ENCODE measurements at regions not wholly inside any gene's neighbourhood (a gene's known extent, or its start where the extent isn't known, plus 50 kb on each side); places are given as distances from the start of the nearest gene placed in this dataset.

DNA sequence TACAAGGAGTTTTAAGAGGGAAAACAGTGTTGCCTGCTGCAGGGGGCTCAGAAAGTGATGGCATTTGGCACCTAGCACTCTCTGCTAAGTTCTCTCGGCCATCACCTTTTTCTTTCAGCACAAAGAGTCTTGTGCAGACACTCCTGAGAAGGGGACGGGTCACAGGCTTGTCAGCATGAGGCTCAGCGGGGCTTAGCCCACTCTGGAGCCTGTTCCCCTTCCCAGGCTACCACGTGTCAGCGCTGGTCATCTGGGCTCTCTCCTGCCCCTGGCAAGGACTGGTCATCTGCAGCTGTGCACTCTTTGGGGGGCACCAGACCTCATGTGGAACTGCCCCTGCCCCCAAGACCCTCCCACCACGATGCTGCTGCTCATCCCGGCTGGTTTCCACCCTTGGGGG, 152.1 kb upstream of the MKI67 start:
- intact Hi-C loops (cut with micrococcal nuclease): no loop called here

DNA sequence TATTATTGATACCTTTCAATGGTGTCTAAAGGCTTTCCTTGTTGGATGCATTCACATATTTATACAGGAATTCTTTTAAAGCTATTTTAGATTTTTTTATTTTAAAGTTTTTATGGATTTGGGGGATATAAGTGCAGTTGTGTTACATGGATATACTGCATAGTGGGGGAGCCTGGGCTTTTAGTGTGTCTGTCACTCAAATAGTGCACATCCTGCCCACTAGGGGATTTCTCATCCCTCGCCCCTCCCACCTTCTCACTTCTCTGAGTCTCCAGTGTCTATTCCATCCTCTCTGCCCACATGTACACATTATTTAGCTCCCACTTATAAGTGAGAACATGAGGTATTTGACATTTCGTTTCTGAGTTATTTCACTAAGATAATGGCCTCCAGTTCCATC, 154.0 kb upstream of the MKI67 start:
- intact Hi-C loops (cut with micrococcal nuclease): no loop called here

DNA sequence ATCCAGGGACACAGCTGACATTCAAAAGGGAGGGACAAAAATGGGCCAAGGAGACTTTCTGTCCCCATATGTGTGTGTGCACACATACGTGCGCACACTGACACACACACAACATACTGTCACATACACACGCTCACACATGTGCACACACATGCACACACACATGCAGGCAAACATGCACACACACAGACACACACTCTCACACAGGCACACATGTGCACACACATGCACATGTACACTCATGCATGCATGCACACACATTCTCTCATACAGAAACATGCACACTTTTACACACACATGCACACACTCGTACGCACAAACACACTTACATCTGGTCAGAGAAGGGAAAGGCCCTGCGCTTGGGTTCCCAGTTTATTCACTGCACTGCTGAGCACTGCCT, 155.1 kb upstream of the MKI67 start:
- intact Hi-C loops (cut with micrococcal nuclease): no loop called here

DNA sequence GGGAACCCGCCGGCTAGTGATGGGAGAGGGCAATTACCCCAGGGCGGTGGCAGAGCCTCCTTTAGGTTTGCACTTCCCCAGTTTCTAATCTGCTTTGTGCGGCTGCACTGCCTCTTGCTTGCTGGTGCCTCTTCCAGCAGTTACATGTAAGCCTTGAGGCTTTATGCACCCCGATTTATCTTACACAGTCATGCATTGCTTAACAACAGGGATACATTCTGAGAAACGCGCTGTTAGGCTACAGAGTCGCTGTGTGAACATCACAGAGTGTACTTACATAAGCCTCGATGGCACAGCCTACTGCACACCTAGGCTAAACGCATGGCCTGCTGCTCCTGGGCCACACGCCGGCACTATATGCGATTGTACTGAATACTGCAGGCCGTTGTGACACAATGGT, 155.6 kb upstream of the MKI67 start:
- intact Hi-C loops (cut with micrococcal nuclease): no loop called here

DNA sequence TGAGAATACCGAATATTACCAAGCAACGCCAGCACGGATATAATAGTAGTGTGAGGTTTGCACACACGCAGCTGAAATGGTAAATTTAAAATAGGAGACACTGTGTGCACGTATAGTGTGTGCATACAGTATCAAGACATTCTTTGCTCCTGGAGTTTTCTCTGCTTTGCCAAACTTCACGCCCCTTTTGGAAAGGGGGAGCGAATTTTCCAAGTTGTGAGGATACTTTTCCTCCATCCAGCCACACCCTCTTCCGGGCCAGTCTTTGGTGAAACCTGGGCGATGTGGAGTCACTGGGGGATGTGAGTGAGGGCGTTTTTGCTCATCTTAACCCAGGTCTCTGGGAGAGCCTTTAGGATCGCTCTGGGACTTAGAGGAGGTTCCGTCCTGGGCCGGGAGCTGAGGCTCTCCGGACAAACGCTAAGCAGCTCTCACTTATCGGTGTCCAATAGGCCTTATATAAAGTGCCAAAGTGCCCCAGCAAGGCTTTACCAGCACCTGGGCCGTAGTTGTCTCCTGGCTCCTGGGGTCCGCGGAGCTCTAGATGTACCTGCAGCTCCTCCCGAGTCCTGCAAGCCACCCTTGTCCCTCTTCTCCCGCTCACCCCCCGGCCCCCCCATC, 160.0 kb upstream of the MKI67 start:
- intact Hi-C loops (cut with micrococcal nuclease): no loop called here

DNA sequence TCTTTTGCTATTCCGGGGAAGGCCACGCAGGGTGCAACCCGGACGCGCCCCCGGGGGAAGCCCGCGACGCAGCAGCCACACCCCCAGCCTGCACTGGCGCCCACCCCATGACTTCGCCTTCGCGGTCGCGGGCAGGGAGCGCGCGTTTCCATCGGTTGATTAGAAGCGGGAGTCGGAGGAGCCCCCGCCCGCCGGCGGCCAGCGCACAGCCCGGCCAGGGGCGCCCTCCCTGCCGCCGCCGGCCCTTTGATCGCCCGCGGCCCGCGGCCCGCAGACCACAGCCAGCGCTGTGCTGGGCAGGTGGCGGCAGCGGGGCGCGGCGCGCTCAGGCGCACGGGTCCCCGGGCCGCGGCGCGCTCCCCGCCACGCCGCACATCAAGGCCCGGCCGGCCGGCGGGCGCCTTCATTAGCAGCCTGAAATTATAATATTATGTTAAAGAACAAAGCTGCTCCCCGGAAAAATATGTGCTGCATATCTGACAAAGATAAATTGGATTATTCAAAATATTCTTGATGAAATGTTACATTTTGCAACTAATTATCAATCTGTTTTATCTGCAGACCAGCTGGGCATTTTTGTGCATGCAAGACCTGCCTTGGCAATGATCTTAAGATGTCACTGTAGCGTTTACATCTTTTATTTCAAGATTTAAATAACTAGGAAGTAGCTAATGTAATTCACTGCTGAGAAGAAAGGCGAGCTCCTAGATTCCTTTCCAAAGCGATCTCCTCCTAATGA, 160.7 kb upstream of the MKI67 start:
- intact Hi-C loops (cut with micrococcal nuclease): no loop called here

DNA sequence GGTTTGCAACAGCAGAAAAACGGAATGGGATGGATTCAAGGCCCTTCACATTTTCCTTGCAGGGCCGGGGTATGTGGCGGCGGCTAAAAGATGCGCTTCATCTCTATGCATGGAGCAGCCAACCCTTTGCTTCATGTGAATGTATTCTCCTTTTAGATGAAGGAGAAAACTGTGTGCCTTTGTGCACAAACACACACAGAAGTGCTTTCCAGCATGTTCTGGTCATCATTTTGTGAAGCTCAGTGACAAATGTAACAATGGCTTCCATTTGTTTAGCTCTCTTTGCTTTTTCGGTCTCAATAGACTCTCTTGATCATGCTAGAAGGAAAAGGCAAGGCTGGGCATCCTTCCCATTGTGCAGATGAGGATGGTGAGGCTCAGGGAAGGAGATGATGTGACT, 161.7 kb upstream of the MKI67 start:
- intact Hi-C loops (cut with micrococcal nuclease): no loop called here

DNA sequence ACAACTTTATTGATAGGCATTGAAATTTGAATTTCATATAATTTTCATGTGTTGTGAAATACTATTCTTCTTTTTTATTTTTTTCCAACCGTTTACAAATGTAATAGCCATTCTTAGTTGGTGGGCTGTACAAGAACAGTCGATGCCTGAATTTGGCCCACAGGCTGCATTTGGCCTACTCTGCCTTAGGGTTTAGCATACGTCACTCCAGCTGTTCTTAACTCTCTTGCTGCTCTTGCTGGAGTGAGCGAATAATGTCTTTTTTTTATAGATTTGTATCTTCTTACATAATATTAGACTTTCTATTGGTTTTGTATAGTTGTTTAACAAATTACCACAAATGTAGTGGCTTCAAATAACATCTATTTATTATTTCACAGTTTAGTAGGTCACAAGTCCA, 163.4 kb upstream of the MKI67 start:
- intact Hi-C loops (cut with micrococcal nuclease): no loop called here

DNA sequence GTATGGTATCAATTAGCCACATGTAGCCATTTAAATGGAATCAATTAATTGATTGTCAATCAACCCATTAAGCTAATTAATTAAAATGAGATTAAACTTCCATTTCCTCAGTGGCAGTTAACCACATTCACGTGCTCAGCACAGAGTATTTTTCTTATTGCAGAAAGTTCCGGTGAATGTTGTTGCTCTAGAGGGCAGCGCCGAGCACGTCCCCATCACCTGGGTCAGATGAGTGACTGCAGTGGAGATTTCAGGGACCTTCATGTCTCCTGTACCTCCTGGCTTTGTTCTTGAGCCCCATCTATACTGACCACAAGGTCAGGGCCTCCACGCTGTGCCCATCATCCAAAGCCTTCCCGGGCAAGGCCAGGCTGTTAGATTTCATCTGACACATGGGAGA, 168.8 kb upstream of the MKI67 start:
- intact Hi-C loops (cut with micrococcal nuclease): no loop called here

DNA sequence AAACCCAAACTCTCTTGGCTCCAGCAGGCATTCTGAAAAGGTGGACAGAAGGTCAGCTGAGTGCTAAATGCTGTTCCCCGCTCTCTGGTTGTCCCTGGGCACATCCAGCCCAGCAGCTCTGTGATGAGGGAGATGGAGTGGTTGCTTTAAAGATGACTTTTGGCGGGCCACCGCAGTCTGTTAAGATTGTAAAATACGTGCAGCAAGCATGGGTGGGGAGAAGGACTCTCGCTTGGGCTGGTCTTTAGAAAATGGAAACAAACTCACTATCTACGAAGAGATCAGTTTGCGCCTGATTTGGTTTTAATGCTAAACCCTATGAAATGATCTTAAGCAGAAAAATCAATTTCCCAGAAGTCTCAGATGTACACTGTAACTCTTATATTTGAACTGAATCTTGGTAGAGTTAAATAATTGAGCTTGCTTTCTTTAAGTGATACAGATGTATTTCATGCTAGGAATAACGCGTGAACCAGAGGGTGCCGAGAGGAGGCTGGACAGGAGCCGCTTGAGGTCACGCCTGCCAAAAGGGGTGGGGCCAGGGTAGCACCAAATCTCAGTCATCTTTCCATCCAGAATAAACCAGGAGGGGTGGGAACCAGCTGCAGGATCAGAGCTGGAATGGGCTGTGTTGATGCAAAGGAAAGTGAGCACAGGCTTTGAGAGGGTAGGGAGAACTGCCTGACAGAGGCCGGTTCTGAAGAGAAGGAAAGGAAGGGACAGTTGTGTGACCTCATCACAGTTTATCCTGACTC, 170.2 kb upstream of the MKI67 start:
- intact Hi-C loops (cut with micrococcal nuclease): no loop called here

DNA sequence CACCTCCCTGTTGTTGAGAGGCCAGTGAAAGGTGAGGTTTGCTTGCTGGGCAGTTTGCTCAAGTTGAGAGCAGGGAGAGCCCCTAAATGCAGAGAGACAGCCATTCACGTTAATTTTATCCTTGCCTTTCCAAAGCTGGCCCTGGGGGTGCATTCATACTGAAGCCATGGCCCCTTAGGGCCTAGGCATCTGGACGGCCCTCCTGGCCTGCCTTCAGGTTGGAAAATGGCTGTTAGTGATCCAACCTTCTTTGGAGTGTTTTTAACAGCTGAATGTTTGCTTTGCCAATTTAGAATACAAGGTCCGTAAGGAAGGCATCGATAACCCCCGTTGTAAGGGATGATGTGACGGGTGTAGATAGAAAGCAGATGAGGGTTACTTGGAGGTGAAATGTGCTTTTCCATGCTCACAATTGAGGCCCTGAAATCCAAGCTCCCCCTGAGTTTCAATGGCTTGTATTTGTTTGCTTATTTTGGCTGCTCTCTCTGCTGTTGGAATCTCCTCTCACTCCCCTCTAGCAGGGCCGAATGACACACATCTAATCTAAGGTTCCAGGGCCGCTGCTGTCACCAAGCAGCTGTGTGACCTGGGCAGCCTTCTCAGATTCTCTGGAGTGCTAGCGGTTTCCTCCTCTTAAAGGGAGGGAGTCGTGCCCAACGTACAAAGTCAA, 171.6 kb upstream of the MKI67 start:
- intact Hi-C loops (cut with micrococcal nuclease): no loop called here

DNA sequence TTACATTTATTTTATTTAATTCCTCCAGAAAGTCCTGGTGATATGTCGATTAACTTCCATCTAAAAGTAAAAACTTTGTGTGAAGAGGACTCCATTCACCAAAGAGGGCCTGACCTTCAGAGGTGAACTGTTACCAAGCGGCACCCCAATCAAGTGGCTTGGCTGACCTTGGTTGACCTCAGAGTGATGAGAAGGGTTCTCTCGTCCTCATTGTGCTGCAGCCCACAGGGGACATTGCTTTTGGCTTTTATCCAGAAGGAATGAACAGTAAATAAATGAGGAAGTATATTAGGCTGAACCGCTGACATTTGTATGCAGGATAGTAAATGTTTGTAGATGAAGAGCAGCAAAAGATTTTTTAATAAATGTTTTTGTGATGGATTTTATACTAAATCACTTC, 172.4 kb upstream of the MKI67 start:
- intact Hi-C loops (cut with micrococcal nuclease): no loop called here

DNA sequence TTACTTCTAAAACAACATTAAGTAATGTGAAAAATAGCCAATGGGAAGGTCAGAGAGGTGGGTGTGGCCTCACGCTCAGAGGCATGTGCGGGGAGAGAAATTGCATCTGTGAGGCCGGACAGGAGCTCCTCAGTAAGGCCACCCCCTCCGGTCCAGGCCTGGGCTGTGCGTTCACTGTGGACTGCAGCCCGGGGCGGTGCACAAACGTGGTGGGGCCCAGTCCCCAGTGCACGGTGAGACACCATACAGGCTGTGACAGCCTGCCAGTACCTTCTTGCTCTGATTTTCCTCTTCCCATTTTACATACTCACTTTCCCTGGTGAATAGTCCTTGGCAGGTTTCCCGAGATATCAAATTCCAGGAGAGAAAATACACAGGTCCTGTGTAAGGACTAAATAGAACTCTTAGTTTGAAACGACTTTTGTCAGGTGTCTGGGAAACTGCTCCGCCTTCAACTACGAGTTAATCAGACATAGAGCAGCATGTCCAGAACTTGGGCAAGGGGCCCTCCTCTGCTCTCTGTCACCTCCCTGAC, 174.1 kb upstream of the MKI67 start:
- intact Hi-C loops (cut with micrococcal nuclease): no loop called here

DNA sequence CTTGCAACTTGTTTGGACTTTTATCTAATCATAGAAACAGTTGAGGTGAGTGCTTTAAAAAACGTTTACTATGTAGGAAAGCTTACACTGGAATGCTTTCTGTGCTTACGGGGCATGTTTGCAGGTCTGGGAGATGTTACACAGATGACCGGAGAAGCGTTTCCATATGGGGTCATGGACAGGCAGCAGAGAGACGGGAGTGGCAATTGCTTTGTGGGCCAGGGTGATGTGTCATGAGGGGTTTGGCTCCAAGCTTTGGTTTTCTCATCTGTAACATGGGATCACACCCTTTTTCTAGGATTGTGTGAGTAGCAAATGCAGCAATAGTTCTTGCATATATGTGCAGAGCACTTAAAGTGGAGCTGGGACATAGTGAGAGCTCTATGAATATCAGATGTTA, 174.8 kb upstream of the MKI67 start:
- intact Hi-C loops (cut with micrococcal nuclease): no loop called here

DNA sequence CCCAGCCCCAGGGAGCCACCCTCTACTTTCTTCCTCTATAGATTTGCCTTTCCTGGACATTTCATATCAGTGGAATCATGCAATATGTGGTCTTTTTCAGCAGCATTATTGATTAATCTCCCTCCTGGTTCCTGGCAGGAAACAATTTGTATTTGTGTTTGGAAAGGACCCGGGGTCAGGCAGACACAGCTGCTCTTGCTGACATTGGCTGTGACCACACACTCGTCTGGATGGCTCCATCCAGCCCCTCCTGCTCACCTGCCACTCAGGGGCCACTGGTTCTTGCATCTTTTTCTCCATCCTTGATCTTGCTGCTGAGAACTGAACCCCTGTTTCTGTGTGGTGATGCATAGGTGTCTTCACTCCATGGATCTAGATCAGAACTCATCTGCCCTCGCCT, 176.6 kb upstream of the MKI67 start:
- intact Hi-C loops (cut with micrococcal nuclease): no loop called here

DNA sequence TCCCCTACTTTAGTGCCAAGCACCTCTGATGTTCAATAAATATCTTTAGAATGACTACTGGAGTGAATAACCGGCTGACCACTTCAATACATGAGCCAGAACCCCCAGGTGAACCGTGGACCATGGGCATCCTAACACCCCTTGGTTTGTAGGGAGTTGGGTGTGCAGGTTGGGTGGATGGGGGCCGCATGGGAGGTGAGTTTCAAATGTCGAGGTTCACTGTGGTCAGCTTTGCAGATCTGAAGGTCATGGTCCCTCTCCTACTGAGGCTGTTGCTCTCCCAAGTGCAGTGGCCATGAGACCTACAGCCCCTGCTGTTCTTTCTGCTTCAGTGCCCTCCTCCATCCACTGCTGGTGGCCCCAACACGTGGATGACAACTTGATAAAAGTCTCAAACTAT, 178.0 kb upstream of the MKI67 start:
- intact Hi-C loops (cut with micrococcal nuclease): no loop called here

DNA sequence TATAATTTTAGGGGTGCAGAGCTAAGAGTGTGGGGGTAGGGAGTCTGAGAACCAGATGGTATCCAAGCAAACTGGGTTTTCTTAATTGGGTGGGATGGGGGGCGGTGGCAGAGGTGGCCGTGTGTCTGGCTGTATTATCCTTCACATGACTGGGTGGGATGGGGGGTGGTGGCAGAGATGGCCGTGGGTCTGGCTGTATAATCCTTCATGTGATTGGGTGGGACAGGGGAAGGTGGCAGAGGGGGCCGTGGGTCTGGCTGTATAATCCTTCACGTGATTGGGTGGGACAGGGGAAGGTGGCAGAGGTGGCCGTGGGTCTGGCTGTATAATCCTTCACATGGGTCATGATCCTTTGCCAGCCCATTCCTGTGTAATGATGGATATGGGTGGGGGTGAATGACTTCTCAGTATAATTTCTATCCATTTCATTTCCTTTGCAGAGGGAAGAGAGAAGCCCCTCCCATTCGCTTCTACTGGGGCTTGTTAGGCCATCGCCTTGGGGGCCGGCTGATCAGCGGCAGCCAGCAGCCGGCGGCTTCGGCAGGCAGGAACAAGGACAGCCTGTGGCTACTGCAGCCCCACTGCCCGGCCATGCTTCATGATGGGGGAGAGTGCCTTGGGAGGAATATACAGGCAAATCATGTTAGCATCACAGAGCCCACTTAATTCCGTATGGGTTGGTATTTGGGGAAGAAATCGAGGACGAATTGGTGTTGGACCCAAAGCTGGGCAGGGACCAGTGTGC, 179.6 kb upstream of the MKI67 start:
- intact Hi-C loops (cut with micrococcal nuclease): no loop called here

DNA sequence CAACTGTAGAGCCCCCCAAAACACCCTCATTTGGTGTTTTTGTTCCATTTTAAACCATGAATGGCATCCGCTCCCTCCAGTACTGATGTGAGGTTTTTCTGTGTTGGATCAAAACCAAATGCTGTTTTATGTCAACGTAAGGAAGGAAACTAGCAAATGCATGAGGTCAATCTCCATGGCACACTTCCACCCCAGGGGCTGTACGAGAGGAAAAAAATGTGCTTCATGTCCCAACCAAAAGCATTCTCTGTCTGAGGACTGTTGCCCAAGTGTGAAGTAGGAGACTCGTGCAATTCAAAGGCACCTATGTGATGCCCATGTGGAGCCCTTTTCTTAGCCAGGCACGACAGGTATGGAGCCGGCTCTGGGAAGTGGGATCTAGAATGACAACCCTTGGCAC, 180.3 kb upstream of the MKI67 start:
- intact Hi-C loops (cut with micrococcal nuclease): no loop called here

DNA sequence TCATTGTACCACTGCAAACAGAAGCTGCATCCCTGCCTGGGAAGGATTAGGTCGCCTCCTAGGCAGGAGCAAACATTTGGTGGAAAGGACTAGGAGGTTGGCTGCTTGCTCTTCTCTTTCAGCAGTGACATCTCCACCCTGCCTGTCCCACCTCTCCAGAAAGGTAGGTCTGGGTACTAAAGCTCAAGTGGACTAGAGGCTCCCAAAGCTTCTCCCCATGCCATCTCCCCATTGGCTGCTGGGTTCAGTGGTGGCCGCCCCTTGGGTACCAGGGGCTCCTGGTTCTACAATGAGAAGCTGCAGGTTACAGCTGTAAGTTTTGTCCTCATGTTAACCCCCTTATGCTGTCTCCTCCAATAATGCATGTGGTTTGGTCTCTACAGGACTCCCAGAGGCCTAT, 180.7 kb upstream of the MKI67 start:
- intact Hi-C loops (cut with micrococcal nuclease): no loop called here

DNA sequence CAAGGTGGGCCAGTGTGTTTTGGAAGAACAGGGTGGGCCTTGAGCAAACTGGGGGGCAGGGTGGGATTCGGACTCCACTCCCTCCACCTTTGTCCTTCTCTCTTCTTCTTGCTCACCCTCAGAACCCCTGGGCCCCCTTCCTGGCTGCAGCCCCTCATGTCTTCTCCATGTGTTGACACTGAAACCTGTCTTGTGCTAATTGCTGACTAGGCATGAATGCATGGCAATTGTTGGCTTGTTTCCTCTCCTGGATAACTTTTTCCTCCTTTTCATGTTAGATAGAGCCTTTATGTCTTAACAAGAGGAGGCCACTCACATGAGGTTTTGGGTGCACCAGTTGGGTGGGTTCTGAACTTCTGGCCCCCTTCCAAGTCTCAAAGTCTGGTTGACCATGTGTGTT, 181.6 kb upstream of the MKI67 start:
- intact Hi-C loops (cut with micrococcal nuclease): no loop called here

DNA sequence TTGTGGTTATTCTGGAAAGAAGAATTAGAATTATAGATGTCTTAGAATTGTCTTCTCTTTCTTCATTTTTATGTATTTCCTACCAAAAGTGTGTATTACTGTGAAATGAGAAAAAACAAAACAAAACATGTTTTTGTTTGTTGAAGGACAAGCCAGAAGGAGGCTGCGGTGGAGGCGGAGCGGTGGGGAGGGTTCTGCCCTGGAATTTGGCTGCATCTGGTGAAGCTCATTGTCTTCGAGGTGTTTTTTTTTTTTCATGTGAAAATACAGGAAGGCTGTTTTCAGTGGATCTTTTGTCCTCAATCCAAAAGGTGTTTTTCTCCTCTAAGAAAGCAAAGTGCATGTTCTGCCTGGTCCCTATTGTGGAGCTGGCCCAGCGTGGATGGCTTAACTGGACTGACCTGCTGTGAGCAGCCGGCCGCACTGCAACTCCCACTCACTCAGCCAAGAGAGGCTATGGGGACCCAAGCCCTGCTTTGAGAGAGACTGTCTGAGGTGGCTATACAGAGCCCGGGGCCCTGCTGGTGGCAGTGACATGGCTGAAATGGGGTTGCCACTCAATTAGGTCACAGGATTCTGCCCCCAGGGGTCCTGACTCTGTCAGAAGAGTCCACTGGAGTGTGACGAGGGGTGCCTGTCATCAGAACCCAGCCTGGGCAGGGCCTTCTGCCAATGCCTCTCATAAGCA, 184.9 kb upstream of the MKI67 start:
- intact Hi-C loops (cut with micrococcal nuclease): no loop called here

All from T-helper 1 cell treated with Interleukin-12 subunit alpha and Interleukin-12 subunit beta and Interleukin-4 antibody, amounts not matched to agents 30 ng/mL and 1 ng/mL, for 36 hours (primary cell).